C4-2B (cell line): ENCODE measurements at regions not wholly inside any gene's neighbourhood (a gene's known extent, or its start where the extent isn't known, plus 50 kb on each side); places are given as distances from the start of the nearest gene placed in this dataset.

Experiments used
- ZFX ChIP-seq: fragments of 450-650 bp; IDR thresholded peaks from 2 replicates; pipeline ENCODE4 v1.6.1; 2017
- TF ChIP-seq, protein P1 (sequence below): fragments of 450-650 bp; conservative IDR thresholded peaks from 2 replicates; pipeline ENCODE4 v1.5.1; 2017; ENCODE audit warnings: mild to moderate bottlenecking

- TF ChIP-seq, protein P1, sequence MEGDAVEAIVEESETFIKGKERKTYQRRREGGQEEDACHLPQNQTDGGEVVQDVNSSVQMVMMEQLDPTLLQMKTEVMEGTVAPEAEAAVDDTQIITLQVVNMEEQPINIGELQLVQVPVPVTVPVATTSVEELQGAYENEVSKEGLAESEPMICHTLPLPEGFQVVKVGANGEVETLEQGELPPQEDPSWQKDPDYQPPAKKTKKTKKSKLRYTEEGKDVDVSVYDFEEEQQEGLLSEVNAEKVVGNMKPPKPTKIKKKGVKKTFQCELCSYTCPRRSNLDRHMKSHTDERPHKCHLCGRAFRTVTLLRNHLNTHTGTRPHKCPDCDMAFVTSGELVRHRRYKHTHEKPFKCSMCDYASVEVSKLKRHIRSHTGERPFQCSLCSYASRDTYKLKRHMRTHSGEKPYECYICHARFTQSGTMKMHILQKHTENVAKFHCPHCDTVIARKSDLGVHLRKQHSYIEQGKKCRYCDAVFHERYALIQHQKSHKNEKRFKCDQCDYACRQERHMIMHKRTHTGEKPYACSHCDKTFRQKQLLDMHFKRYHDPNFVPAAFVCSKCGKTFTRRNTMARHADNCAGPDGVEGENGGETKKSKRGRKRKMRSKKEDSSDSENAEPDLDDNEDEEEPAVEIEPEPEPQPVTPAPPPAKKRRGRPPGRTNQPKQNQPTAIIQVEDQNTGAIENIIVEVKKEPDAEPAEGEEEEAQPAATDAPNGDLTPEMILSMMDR = no peak
- no peak for TF ChIP-seq ZFX
Observed at GRCh38 chr1:187074445-187075048, 245.8 kb downstream of the PLA2G4A start.
